ENCODE measurements at regions not wholly inside any gene's neighbourhood (a gene's known extent, or its start where the extent isn't known, plus 50 kb on each side); places are given as distances from the start of the nearest gene placed in this dataset.
A peak's percentile ranks its signal among the peaks of the same experiment; 100 is the strongest.
"Not testable (repeated sequence)": the region's sequence is repeated elsewhere in the genome, so short reads cannot be mapped to it uniquely, and the experiment has no call there.

DNA sequence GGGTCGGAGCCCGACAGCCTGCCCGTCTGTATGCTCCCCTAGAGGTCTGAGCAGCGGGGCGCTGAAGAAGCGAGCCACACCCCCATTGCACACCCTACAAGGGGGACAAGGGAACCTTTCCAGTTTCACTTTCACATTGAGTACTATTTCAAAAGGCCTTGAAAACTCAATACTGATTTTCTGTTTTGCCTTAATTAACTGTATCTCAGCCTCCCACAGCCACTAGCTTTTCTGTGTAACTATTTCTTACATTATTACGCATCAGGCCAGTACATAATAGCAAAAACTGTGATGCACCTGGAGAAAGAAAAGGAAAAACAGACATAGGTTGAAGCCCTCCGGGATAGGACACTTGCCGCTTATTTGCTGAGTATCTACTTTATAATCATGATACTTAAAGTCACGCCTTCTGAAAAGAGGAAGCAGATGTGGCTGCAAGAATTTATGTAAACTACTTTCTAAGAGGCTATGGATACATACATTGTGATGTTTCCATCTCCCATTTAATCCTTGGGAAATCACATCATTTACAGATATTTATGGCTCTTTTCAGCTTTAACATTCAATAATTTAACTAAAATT lies 1719.5 kb downstream of the MRPL39 start:
- no peak for DNase-seq

DNA sequence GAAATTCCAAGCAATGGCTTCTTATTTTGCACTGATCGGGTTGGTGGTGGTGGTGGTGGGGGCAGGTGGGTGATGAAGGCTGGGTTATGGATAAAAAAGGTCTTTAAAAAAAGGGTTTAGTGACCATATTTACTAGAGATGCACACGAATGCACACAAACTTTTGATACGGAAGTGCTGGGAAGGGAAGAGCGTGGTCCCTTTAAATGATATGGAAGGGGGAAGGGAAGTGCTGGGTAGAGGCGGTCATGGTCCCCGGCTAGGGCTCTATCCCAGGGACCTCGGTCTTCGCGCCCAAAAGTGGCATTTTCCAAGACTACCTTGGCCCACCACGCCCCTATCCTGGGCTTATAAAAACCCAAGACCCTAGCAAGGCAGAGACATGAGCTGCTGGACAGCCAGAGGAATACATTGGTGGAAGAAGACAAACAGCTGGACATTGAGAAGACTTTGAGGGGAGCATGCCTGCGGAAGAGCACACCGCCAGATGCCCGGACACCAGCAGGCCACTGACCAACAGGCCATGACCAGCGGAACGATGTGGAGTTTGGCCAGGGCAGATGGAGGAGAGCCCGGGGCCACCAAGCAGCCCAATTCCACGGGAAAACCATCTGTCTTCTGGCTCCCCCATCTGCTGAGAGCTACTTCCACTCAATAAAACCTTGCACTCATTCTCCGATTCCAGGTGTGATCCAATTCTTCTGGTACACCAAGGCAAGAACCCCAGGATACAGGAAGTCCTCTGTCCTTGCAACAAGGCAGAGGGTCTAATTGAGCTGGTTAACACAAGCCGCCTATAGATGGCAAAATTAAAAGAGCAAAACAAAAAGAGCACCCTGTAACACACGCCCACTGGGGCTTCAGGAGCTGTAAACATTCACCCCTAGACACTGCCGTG lies 1720.2 kb downstream of the MRPL39 start:
- no peak for DNase-seq

DNA sequence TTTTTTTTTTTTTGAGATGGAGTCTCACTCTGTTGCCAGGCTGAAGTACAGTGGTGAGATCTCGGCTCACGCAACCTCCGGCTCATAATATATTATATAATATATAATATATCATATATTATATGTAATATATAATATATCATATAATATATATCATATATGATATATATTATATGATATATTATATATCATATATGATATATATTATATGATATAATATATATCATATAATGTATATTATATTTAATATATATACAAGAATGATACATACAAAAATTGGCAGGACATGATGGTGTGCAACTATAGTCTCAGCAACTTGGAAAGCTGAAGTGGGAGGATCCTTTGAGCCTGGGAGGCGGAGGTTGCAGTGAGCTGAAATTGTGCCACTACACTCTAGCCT lies 1725.5 kb downstream of the MRPL39 start:
- no peak for DNase-seq

DNA sequence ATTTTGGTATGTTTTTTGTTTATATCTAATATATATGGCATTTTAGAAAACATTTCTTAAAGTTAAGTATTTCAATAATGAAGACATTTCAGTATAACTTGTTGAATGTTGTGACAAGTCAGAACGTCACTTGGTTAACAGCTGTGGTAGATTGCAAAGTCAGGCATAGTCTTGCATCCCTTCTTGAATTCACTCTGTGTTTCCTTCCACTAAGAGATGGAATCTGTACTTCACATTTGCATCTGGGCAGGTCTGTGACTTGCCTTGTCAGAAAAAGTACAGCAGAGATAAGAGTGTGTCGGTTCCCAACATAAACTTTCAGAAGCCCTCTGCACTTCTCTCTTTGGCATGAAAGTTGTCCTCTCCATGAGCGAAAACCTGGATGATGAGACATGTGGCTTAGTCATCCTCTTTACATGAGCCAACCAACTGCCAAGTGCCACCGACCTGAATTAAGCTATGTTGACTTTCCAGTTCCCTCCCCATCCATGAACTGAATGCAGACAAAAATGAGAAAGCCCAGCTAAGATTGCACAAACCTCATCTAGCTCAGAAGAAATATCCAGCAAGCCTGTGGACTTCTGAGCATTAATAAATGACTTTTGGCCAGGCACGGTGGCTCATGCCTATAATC lies 1730.2 kb downstream of the MRPL39 start:
- DNase-seq = no peak

DNA sequence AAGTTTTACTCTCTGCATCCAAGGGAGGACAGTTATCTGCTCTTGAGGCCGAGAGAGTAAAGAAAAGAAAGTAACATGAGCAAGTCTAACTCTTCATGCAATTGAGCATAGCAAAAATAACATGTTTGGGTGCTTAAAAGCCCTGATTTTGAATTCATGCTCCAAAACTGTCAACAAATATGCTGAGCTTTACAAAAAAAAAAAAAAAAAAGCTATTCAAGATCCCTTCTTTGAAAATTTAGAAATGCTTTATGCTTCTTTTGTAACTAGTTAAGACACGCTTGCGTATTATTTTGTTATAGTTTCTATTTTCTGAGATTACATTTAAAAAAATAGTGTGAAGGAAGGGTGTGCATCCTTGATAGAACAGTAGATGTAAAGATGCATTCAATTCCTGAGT lies 1733.0 kb downstream of the MRPL39 start:
- no peak for DNase-seq

DNA sequence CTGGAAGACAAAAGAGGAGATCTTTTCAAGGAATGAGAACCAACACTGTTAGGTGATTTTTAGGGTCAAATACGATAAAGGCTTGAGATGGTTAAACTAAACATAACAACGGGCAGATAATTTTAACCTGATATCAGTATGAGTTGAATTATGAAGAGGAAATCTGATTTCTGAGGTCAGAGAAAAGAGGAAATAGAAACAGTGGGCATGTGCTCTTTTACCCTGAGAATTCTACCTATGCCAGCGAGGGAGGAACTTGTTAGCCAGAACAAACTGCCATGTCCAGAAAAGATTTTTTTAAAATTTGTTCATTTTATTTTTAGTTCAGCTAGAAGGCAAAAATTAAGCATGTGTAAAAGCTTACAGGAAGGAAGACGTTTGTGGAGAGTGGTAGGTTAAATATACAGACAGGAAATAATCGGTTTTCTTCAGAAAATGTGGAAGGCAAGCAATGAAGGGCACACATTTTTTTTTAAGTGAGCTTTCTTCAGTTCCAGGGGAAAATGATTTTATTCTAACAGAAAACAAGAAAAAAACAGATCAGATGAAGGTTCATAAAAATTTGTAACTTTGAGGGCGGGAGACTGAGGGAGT lies 1745.3 kb downstream of the MRPL39 start:
- no peak for DNase-seq

DNA sequence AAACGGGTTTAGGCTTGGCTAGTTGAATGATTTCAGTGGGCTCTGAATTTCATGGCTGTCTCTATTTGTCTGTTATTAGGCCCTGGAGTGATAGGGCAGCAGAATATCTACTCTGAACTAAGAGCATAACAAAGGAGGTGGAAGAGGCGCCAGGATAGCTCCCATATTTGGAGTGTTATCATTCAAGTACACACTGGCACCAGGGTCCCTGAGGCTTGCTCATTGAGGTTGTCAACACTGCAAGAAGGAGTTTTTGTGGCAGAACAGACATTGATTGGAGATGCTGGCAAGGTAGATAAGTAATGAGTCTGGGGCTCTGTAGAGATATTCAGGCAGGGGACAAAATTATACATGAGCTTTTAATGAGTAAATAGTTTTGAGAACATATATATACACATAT lies 1748.4 kb downstream of the MRPL39 start:
- DNase-seq = no peak

GRCh38 chr21:23853796-23854379 lies 1753.4 kb downstream of the MRPL39 start:
- peak; percentile 3 to 40 for DNase-seq

DNA sequence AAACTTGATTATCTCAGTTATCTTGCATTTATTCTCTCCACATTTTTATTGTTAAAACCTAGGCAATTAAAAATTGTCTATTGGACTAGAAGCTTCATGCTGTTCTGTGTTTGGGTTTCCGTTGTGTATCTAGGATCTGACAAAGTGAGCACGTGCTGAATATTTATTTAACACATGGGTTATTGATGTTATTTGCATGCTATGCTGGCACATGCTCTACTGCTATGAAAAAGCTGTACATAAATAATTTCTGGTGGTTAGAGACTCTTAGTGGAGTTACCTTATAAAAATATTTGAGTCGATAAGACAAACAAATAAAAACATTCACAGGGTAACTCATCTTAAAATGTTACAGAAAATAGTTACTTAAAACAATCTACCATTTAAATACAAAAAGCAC lies 1769.7 kb downstream of the MRPL39 start:
- no peak for DNase-seq

GRCh38 chr21:23822760-23823159 lies 1784.5 kb downstream of the MRPL39 start:
- DNase-seq = no peak

DNA sequence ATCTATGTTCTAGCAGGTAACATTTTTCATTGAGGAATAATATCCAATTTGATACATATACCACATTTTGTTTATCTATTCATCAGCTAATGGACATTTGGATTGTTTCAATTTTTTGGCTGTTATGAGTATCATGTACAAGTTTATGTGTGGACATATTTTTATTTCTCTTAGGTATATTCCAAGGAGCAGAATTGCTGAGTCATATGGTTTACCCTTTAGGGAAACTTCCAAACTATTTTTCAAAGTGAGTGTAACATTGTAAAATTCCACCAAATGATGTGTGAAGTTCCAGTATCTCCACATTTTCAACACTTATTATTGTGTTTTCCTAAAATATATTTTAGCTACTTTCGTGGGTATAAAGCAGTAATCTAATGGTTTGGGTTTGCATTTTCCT lies 1789.9 kb downstream of the MRPL39 start:
- no peak for DNase-seq

- no peak for DNase-seq
Observed at GRCh38 chr21:23812485-23812884, 1794.8 kb downstream of the MRPL39 start.

DNA sequence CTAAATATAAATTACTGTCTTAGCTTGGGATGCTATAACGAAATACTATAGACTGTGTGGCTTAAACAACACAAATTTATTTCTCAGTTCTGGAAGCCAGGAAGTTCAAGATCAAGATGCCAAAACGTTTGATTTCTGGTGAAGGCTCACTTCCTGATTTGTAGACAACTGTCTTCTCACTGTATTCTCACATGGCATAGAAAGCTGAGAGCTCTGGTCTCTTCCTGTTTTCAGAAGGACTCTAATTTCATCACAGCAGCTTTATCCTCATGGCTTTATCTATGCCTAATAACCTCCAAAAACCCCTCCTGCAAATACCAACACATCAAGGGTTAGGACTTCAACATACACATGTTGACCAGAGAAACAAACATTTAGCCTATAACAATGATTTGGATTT lies 1795.5 kb downstream of the MRPL39 start:
- no peak for DNase-seq

- no peak for DNase-seq
Observed at GRCh38 chr21:23809573-23809972, 1797.7 kb downstream of the MRPL39 start.

GRCh38 chr21:23806966-23807548 lies 1800.2 kb downstream of the MRPL39 start:
- DNase-seq = not testable (repeated sequence)

DNA sequence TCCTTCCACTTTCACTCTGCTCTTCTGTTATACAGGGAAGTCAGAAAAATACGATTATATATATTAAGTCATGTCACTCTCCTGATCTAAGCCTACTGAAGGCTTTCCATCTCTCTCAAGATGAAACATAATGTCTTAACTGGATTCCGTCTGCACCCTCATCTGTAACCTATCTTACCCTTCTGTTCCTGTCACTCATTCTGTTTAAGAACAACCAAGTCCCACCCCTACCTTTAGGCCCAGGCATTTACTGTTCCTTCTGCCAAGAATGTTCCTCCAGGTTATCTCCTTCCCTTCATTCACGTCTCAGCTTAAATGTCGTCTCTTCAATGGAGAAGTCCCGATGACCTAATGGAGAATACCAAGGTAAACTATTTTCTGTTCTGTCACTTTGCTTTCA lies 1802.4 kb downstream of the MRPL39 start:
- no peak for DNase-seq

GRCh38 chr21:23801292-23801691 lies 1806.0 kb downstream of the MRPL39 start:
- no peak for DNase-seq

- no peak for DNase-seq
Observed at GRCh38 chr21:23799376-23799775, 1807.9 kb downstream of the MRPL39 start.

DNA sequence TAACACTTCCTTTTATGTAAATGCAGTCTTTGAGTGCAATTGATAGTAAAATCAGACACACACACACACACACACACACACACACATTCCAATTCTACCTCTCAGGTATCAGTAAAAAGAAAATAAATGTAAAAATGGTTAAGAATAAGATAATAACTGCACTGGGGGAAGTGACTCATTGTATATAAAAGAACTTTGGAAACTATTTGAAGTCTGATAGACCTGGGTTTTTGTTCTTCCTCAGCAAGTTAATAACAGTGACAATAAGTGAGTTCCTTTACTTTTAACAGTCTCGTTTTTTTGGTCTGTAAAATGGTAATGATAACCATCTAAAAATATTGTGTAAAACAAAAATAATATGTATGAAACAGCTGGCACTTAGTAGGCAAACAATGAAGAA lies 1815.0 kb downstream of the MRPL39 start:
- no peak for DNase-seq

GRCh38 chr21:23789864-23790263 lies 1817.4 kb downstream of the MRPL39 start:
- DNase-seq = no peak

DNA sequence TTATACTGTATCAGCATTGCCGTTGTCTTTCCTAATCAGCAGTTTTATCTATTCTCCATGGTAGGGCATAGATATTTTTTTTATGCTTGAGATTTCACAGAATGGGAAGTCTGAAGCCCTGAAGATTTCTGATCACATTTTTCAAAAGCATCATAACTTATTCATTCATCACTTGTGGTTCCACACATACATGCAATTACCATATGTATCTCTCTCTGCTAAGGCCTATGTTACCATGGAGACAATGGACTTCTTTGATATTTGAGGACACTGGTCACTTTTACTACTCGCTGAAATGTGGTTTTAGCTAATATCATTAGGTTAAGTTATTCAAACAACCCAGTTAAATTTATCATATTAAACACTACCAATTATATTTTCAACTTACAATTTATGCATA lies 1827.0 kb downstream of the MRPL39 start:
- no peak for DNase-seq

- no peak for DNase-seq
Observed at GRCh38 chr21:23743821-23744220, 1863.5 kb downstream of the MRPL39 start.

Data from right lung (tissue), 2 donors.